GM18498 (cell line): ENCODE measurements at regions not wholly inside any gene's neighbourhood (a gene's known extent, or its start where the extent isn't known, plus 50 kb on each side); places are given as distances from the start of the nearest gene placed in this dataset.
"Not testable (repeated sequence)": the region's sequence is repeated elsewhere in the genome, so short reads cannot be mapped to it uniquely, and the experiment has no call there.

ENCODE experiments used
- ATAC-seq: cut with Tn5 transposase; IDR thresholded peaks from one replicate; pipeline ENCODE4 v1.9.1; 2021; ENCODE audit warnings: mild to moderate bottlenecking, moderate library complexity; ENCODE audit not compliant: unreplicated experiment

DNA sequence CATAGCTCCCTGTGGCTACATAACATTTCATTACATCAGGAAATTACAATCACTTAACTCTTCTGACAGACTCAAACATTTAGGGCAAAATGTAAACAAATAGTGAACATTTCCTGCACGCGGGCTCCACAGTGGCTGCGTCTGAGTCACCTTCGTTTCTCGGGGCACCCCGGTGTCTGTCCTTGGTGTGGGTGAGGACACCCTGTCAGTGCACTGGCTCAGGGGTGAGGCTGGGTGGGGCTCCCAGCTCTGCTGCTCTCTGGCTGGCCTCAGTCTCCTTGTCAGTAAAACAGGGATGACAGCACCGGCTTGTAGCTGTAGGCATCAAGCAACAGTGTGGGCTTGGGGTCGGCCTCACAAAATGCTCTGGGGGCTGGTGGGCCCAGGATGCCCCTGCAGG, 237.1 kb upstream of the SHH start:
- no peak for ATAC-seq

DNA sequence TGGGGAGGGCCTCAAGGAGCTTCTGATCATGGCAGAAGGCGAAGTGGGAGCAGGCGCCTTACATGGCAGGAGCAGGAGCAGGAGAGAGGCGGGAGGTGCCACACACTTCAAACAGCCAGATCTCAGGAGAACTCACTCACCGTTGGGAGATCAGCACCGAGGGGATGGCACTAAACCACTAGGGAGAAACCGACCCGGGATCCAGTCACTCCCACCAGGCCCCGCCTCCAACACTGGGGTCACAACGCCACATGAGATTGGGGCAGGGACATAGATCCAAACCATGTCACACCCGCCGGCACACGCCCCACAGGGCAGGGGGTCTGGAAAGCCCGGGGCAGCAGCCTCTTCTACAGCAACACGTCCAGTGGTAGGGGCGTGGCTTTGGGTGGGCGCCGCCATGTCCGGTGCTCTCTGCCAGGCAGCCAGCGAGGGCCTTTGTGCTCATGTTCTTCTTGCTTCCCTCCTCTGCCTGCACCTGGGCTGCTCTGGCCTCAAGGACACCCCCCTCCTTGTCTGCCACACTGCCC, 233.8 kb upstream of the SHH start:
- no peak for ATAC-seq

DNA sequence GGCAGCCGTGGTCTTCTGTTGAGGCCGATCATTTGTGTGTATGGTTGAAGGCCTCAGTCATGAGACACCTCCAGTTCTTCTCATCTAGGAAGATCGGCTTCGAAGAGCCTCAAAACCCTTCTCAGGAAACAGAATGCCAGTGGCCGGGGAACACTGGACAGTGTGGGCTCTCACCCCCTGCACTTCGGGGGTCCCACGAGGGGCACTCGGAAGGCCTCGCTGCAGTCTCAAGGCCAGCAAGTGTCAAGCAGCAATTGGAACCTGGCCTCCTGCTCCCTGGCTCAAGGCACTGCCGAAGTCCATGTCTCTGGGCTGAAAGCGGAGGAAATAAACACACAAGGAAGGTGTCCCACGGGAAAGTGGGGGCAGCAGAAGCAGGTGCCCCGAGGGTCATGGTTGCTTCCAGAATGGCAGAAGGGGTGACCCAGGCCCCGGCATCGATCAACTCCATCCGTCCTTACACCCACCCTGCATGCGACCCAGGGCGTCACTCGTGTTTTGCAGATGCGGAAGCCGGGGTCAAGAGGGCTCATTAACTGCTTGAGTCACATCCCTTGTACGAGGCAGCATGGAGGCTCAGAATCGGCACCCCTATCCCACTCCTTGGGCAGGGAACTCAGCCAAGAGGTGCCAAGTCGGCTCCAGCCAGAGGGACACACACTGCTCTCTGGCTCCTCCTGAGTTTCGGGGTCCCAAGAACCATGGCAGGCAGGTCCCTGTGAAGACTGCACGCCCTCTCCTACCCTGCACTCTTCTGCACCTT, 231.3 kb upstream of the SHH start:
- ATAC-seq, result no peak

DNA sequence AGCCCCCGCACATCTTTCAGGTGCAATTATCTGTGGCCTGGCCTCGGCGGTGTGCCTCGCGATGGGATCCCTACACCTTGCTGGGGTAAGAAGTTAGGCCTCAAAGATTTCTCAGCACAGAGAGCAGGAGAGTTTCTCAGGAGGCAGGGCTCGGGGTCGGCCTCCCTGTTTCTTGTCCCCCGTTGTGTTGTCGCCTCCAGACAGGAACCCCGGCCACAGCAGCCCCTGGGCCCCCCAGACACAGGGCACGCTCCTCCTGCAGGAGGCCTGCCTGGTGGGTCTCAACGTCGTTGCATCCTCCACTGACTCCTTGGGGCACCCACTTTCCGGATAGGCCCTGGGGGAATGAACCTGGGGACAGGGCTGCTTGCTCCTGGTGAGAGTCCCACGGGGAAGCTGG, 229.1 kb upstream of the SHH start:
- no peak for ATAC-seq

DNA sequence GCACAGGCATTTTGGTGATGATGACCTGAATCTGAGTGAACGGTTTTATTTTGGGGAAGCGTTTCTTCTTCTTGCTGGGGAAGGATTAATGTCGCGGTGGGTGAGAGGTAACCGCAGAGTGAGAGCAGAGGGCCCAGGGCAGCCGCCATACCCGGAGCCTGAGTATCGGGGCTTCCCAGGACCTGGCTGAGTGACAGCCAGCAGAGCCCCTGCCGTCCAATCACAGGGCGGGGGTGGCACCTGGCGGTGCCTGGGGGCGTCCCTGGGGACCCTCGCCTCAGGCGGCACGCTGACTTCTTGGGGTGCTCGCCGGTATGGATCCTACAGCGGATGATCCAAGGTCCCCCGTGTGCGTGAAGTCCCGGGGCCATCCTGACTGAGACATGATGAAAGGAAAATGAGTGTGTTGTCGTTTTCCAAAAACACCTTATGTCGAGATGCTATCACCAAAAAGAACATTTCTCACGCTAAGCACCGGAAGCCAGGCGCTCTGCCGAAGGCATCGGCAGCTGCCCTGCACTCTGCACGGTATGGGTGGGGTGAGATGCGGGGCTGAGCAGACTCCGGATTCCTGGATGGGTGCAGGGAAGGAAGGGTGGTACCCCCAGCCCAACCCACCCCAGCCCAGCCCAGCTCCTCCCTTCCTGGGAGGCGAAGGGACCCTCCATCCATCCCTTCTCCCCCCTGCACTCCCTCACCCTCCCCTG, 227.9 kb upstream of the SHH start:
- ATAC-seq, result no peak

DNA sequence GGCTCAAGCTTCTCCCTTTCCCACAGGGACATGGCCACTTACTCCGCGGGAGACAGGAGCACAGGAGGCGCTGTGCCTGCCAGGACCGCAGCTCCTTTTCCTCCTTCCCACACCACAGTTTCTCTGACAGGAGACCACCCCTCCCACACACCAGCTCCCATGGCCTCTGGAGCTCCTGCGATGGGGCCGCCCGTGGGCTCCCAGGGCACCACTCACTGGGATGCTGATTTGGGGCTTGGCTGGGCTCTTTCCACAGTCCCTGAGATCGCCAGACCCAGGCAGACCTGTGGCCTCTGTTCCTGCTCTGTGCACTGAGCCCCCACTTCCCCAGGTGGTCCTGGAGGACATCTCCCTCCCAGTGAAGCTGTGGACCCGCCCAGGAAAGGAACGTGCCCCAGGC, 226.9 kb upstream of the SHH start:
- no peak for ATAC-seq

DNA sequence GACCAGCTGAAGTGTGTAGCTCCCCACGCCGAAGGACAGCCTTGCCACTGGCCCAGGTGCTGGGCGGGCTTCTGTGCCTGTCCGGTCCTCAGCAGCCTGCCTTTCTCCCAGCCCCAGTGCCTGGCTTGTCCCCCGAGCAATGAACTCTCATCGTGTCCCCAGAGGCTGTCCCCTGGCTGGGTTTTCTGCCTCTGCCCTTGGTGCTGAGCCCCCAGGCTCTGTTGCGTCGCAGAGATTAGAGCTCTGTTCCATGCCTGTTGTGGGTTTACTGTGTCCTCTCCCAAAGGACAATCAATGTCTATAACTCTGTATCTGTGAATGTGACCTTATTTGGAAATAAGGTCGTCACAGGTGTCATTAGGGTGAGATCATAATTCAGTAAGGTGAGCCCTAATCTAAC, 226.1 kb upstream of the SHH start:
- no peak for ATAC-seq

DNA sequence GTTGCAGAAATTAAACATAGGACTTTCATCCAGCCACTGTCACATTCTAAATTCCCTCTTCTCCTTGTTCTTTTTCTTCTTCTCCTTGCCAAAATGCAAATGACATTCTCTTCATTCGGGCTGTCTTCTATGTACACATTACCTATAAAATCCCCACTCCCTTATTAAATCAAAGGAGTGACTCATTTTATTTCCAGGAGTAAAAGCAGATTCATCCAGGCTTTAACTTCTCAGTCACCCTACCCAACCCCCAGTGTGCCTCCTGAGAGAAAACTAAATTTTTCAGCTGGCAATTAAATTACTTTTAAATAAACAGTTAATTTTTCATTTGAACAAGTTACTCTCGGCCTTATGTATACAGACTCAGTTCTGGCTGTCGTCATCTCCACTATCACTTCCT, 223.9 kb upstream of the SHH start:
- no peak for ATAC-seq

DNA sequence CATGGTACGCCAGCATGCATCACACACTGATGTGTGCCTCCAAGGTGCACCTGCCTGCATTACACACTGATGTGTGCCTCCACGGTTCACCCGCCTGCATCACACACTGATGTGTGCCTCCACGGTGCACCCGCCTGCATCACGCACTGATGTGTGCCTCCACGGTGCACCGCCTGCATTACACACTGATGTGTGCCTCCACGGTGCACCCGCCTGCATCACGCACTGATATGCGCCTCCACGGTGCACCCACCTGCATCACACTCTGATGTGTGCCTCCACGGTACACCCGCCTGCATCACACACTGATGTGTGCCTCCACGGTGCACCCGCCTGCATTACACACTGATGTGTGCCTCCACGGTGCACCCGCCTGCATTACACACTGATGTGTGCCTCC, 223.1 kb upstream of the SHH start:
- not testable (repeated sequence) for ATAC-seq

DNA sequence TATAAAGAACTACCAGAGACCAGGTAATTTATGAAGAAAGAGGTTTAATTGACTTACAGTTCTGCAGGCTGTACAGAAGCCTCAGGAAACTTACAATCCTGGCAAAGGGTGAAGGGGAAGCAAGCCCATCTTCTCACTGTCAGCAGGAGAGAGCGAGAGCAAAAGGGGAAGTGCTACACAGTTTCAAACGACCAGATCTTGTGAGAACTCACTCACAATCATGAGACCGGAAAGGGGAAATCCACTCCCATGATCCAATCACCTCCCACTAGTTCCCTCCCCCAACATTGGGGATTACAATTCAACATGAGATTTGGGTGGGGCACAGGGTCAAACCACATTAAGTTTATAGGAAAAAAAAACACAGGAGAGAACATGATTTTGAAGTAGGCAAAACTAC, 222.1 kb upstream of the SHH start:
- ATAC-seq, result peak; percentile 81

DNA sequence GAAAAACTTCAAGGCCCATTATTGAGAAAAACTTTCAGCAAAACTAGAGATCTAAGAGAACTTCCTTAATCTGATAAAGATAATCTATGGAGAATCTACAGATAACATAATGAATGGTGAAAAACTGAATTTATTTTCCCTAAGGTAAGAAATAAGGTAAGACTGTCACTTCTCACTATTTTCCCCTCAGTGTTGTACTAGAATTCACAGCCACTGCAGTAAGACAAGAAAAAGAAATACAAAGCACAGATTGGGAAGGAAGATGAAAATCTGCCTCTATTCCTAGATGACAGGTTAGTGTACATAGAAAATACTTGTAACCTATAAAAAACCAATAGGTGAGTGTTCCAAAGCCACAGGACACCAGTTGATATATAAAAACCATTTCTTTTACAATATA, 220.7 kb upstream of the SHH start:
- ATAC-seq, result no peak

DNA sequence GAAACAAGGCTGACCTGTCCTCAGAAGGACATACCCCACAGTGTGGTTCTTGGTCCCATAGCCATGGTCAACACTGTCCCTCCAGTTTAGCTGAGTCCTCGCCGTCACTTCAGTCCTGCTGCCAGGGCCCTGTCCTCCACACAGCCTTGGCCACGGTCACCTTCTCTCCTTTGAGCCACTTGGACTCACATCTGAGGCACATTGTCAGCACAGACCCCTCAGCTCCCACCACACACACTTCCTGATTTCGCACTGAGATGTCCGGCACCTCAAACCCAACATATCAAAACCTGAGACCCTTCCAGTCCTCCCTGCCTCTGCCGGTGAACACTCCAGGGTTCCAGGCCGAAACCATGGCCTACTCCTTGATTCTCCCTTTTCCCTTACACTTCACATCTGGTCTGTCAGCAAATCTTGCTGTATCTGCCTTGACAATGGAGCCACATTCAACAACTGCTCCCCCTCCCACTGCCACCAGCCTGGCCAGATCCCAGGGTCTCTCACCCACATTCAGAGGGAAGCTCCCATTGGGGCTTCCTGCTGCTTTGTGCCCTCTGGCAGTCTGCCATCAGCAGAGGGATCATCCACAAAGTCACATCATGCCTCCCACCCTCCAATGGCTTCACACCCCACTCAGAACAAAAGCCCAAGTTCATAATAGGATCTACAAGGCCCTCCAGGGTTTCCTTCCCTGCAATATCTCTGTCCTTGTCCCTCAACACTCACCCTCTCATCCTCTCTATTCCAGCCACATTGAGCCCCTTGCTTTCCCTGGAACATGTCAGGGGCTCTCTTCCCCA, 219.6 kb upstream of the SHH start:
- ATAC-seq, result no peak

DNA sequence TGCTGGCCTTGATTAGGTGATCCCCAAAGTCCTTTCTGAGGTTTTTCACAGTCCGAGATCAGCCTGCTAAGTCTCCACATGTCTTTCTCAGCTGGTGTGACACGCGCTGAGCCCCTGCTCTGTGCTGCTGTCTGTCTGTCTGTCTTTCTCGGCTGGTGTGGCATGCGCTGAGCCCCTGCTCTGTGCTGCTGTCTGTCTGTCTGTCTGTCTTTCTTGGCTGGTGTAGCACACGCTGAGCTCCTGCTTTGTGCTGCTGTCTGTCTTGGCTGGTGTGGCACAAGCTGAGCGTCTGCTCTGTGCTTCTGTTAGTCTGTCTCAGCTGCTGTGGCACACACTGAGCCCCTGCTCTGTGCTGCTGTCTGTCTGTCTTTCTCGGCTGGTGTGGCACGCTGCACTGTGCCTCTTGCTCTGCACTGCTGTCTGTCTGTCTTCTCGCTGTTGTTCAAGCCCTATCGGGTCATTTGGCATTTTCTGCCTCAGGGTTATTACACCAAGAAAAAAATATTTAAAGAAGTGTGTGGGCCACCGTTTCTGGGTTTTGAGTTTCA, 217.3 kb upstream of the SHH start:
- ATAC-seq, result no peak

DNA sequence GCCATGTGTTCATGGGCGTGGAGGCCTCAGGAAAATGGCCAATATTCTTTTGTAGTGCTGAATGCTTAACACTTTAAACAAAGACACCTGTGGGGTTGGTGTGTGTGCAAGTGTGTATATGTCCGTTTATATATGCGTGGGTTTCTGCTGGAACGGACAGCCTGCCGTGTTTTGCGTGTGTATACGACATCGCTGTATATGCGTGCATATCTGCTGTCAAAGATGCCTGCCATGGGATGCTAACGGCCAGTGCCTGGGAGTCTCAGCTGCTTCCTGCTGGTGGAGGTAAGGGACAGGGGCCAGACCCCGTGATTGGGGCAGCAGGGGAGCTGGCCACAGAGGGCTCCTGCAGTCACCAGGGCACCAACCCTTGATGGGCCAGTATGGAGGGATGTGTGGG, 216.3 kb upstream of the SHH start:
- ATAC-seq, result no peak

DNA sequence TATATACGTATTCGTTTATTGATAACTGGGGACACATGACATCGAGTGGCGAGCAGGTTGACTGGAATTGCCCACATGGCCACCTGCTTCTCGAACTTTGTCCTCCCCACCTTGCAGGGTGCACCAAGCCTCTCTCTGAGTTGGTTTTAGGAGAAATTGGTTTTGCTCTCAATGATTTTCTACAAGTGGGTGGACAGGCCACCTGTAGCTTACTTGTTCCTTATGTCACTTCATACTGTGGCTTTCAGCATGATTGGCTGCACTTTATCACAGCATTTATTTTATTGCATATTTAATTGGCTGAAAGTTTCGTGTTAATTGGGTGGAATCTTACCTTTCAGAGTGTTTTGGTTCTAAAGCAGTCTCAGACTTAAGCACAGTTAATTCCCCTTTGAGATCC, 215.6 kb upstream of the SHH start:
- ATAC-seq, result no peak

DNA sequence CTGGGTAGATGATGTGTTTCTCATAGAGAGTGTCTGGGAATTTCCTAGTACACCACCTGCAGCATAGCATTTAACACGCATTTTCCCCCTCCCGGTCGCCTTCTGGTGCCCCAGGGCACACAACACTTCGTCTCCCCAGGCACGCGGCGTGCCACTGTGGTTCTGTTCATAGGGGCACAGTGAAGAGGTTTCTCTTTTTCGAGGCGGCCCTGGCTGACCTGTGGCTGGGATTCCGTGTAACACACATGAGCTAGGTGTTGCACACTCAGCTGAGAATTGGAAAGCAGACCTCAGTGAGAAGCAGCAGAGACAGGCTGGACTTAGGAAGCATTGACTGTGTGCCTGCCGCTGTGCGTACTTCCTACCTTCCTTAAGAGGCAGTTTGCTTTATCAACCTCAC, 214.3 kb upstream of the SHH start:
- no peak for ATAC-seq

DNA sequence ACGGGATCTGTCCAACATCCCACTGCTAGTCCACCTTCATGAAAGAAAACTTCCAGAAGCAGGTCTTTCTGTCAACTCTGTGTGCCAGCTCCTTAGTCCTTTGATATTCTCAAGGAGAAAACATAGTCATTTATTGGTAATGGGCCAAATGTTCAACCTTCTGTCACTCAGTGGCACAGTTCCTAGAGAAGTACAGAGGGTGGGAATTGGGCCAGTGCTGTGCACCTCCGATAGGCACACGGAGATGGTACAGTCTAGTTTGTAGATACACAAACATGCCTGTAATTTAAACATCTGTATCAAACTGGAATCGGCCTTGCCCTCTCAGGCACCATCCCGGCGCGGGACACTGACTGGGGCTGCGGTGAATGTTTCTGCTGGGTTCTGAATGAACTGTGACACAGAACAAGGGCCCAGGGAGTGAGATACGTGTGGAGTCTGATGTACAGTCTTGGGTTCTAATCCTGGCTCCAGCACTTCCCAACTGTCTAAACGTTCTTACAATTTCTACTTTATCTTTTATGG, 213.9 kb upstream of the SHH start:
- ATAC-seq, result no peak

DNA sequence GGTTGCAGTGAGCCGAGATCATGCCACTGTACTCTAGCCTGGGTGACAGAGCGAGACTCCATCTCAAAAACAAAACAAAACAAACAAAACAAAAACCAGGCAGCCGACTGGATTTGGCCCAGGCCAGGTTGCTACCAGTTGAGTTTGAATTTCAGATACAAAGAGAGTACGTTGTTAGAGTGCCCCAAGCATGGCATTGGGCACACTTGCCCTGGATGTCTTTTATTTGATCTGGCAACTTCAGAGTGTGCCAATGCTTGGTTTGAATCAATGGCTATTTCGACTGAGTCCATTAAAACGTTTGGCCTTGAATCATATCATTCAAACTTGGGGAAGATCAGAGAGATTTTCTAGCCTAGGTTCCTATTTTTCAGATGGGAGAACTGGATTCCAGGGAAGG, 213.4 kb upstream of the SHH start:
- ATAC-seq, result no peak

DNA sequence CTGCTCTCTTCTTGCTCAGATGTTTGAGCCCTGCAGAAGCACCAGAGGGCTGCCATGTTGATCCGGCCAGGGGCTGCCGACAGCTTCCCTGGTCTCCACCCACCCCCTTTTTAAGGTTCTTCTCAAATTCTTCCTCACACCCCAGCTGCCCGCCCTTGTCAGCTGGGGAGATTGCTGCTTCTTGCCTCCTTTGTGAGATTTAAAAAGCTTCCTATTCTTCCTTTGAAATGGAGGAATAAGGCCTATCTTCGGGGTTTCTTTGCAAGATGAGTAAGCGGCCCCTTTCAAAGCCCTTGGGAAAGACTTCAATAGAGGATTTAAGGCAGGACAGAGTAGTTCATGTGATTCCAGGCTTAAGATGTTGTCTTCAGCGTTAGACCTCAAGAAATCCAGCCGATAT, 211.9 kb upstream of the SHH start:
- no peak for ATAC-seq

DNA sequence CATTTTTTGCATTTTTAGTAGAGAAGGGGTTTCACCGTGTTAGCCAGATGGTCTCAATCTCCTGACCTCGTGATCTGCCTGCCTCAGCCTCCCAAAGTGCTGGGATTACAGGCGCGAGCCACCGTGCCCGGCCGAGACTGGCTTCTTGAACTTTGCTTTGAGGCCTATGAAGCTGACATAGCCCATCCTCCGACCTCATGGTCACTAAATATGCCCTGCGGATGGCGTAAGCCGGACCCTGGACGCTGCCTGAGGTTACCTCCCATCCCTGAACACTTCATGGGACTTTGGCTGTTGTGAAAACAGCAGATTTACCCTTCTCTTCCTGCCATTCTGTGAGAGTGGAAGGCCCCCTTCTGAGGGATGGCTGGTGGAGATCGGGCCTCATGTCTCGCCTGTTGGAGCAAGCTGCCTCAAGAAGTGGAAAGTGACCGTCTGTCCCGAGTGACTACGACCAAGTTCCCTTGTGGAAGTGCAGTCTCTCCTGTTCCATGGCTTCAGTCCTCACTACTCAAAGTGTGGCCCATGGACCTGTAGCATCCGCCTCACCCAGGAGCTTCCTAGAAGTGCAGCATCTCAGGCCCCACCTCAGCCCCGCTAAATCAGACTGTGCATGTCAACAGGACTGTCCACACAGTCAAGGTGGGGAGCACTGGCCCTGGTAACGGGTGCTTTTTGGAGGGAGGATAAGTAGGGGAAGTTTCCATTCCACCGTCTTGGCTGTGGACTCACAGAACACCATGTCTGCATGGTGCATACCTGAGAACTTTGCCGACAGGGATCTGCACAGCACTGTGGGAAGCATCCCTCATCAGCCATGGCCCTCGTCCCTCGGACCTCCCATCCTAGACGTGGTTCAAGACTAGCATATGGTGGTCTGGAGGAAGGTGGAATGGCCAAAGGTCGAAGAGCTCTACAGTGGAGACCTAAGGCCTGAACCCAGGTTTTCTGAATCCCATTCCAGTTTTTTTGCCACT, 210.5 kb upstream of the SHH start:
- ATAC-seq, result no peak
